GM21515 (cell line): ENCODE measurements at regions not wholly inside any gene's neighbourhood (a gene's known extent, or its start where the extent isn't known, plus 50 kb on each side); places are given as distances from the start of the nearest gene placed in this dataset.

Experiments used
- ATAC-seq: cut with Tn5 transposase; IDR thresholded peaks from one replicate; pipeline ENCODE4 v1.9.1; 2021; ENCODE audit not compliant: unreplicated experiment

GRCh38 chr12:88413646-88414045, 166.6 kb downstream of the KITLG start:
- ATAC-seq, result no peak

- no peak for ATAC-seq
Measured at GRCh38 chr12:88416155-88416554, 164.1 kb downstream of the KITLG start.

GRCh38 chr12:88416786-88417185, 163.5 kb downstream of the KITLG start:
- ATAC-seq, result no peak

GRCh38 chr12:88417531-88417930, 162.7 kb downstream of the KITLG start:
- no peak for ATAC-seq

GRCh38 chr12:88418856-88419497, 161.3 kb downstream of the KITLG start:
- ATAC-seq, result no peak

- no peak for ATAC-seq
Measured at GRCh38 chr12:88419794-88420193, 160.5 kb downstream of the KITLG start.

GRCh38 chr12:88420457-88420856, 159.8 kb downstream of the KITLG start:
- ATAC-seq, result no peak

- ATAC-seq, result no peak
Measured at GRCh38 chr12:88424791-88425730, 155.2 kb downstream of the KITLG start.

- no peak for ATAC-seq
Measured at GRCh38 chr12:88428350-88428749, 151.9 kb downstream of the KITLG start.

- no peak for ATAC-seq
Measured at GRCh38 chr12:88431246-88431645, 149.0 kb downstream of the KITLG start.

- no peak for ATAC-seq
Measured at GRCh38 chr12:88432531-88433490, 147.5 kb downstream of the KITLG start.

GRCh38 chr12:88433997-88434703, 146.1 kb downstream of the KITLG start:
- ATAC-seq, result peak; percentile 86

GRCh38 chr12:88435334-88436076, 144.8 kb downstream of the KITLG start:
- ATAC-seq, result no peak

- ATAC-seq, result no peak
Measured at GRCh38 chr12:88437226-88437625, 143.0 kb downstream of the KITLG start.
